GM20000 (cell line): ENCODE measurements at regions not wholly inside any gene's neighbourhood (a gene's known extent, or its start where the extent isn't known, plus 50 kb on each side); places are given as distances from the start of the nearest gene placed in this dataset.
"Not testable (repeated sequence)": the region's sequence is repeated elsewhere in the genome, so short reads cannot be mapped to it uniquely, and the experiment has no call there.

Experiments
- DNase-seq: peaks from one replicate; pipeline ENCODE4 v3.0.0; 2012; ENCODE audit warnings: low spot score
- CTCF ChIP-seq: IDR thresholded peaks from 2 replicates; pipeline ENCODE4 v1.5.1; 2012; ENCODE audit warnings: mild to moderate bottlenecking, control low read depth; ENCODE audit errors: extremely low read depth, missing control alignments

GRCh38 chr2:122808286-122808969, 1053.0 kb downstream of the TSN start:
- no peak for TF ChIP-seq CTCF
- no peak for DNase-seq

DNA sequence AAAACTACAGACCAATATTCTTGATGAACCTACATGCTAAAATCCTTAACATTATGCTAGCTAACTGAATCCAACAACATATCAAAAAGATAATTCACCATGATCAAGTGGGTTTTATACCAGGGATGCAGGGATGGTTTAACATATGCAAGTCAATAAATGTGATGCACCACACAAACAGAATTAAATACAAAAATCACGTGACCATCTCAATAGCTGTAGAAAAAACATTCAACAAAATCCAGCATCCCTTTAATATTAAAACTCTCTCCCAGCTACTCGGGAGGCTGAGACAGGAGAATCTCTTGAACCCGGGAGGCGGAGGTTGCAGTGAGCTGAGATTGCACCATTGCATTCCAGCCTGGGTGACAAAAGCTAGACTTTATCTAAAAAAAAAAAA, 1056.8 kb downstream of the TSN start:
- not testable (repeated sequence) for DNase-seq

GRCh38 chr2:122815120-122815519, 1059.7 kb downstream of the TSN start:
- TF ChIP-seq CTCF = no peak
- DNase-seq = no peak

GRCh38 chr2:122816803-122817202, 1061.4 kb downstream of the TSN start:
- no peak for DNase-seq
- no peak for TF ChIP-seq CTCF

DNA sequence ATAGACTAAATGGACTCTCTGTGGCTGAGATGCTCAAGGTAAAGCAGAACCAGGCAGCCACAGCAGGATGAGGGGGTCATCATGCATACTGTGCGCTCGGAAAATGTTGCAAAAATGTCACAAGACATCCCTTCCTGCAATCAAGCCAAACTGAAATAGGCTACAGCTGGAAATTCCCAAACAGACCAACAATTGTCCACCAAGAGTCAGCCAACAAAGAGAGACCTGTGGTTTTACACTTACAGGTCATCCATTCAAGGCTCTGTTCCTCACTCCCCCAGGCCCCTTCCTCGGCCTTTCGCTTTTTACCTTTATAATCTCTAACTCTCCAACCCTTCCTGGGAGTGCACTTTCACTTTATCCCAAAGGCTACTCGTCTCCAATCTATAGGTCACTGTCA, 1066.9 kb downstream of the TSN start:
- no peak for DNase-seq
- no peak for TF ChIP-seq CTCF

DNA sequence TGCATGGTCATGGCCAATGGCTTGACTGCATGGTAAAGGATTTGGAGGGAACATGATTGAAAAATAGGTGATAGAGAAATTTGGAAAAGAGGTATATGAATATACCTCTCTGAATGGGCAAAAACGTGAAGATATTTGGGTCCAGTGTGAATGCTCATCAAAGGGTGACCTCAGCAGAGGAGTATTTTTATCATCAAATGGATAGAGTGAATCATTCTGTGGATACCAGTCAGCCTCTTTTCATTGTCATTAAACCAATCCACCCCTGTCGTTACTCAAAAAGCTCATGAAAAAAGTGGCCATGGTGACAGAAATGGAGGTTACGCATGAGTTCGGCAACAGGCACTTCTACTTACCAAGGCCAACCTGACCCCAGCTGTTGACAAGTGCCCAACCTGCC, 1074.7 kb downstream of the TSN start:
- TF ChIP-seq CTCF = no peak
- no peak for DNase-seq

DNA sequence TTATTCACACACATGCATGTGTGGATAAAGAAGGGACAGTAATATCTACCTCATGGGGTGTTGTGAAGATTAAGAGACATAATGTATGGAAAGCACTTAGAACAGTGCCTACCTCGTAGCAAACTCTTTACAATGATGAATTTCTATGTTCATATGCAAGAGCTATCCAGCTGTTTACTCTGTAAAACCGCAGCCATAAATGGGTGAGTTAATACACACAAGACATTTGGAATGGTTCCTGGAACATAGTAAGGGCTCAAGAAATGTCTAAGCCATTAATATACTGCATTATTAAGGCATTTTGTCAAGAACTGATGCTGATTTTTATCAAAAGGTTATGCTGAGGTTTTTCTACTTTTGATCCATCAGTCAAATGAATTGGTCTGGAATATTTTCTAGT, 1076.2 kb downstream of the TSN start:
- DNase-seq = no peak
- TF ChIP-seq CTCF = no peak

DNA sequence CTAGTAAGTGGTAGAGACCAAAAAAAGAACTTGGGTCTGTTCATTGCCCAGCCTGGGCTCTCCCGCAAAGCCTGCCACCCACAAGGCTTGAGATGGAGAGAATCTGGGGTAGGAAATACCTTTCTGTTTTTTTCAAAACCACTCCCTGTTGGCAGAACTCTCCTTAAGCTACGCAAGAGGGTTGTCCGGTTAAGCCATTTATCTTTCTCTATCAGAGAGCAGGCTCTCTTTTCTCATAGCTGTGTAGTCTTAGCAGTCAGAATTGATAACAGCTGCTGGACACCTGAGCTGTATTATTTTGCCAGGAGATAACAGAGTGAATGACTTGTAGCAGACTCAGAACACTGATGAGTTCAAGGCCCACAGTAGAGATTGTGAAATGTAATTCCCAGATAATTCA, 1088.1 kb downstream of the TSN start:
- DNase-seq = no peak

More for the DNA sequence above, 1088.1 kb downstream of the TSN start:
- no peak for TF ChIP-seq CTCF
